Thyroid gland (tissue), 4 donors: ENCODE measurements at regions not wholly inside any gene's neighbourhood (a gene's known extent, or its start where the extent isn't known, plus 50 kb on each side); places are given as distances from the start of the nearest gene placed in this dataset.

Experiments used
- POLR2A ChIP-seq, 2 donors: fragments of 450-650 bp; IDR thresholded peaks; one replicate each; pipeline ENCODE4 v1.6.1; 2017; ENCODE audit warnings: antibody characterized with exemption in 2 of 2, mild to moderate bottlenecking in 2 of 2, moderate library complexity in 1 of 2
- TF ChIP-seq, protein P1 (sequence below), 6 experiments: fragments of 200-600 bp in 3 of 6; fragments of 450-650 bp in 3 of 6; sonication (generic) in 3 of 6; IDR thresholded peaks; one replicate each; pipeline ENCODE4 v1.5.1; 2016 to 2019; ENCODE audit warnings: antibody characterized with exemption in 6 of 6, mild to moderate bottlenecking in 2 of 6, inconsistent platforms in 1 of 6, moderate library complexity in 1 of 6

DNA sequence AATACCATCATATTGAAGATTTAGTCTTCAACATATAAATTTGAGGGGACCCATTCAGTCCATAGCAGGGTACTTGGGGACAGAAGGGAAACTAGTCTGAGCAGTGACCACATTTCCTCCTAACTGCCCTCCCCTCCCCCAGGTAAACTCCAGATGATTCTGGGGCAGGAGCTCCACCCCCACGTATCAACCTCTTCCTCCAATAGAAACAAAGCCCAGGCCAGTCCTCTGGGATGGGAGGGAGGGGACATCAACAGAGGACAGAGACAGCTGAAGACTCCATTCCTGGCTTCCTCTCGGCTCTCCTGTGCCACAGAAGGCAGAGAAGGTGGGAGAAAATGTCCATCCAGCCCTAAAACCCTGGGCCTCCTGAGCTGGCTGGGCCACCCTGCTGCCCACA lies 85.0 kb upstream of the TOP1 start:
- TF ChIP-seq, protein P1, sequence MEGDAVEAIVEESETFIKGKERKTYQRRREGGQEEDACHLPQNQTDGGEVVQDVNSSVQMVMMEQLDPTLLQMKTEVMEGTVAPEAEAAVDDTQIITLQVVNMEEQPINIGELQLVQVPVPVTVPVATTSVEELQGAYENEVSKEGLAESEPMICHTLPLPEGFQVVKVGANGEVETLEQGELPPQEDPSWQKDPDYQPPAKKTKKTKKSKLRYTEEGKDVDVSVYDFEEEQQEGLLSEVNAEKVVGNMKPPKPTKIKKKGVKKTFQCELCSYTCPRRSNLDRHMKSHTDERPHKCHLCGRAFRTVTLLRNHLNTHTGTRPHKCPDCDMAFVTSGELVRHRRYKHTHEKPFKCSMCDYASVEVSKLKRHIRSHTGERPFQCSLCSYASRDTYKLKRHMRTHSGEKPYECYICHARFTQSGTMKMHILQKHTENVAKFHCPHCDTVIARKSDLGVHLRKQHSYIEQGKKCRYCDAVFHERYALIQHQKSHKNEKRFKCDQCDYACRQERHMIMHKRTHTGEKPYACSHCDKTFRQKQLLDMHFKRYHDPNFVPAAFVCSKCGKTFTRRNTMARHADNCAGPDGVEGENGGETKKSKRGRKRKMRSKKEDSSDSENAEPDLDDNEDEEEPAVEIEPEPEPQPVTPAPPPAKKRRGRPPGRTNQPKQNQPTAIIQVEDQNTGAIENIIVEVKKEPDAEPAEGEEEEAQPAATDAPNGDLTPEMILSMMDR (IDR thresholded peaks at IDR 0.05): no peak
- TF ChIP-seq POLR2A (IDR thresholded peaks at IDR 0.05): no peak
